Thoracic aorta (tissue), 2 donors: ENCODE measurements at regions not wholly inside any gene's neighbourhood (a gene's known extent, or its start where the extent isn't known, plus 50 kb on each side); places are given as distances from the start of the nearest gene placed in this dataset.

Experiments used
- ATAC-seq: fragments of 150-250 bp; one replicate; pipeline ENCODE4 v1.8.0; 2017; ENCODE audit warnings: low read depth; ENCODE audit not compliant: insufficient number of reproducible peaks, low FRiP score
- DNase-seq: peaks from one replicate; pipeline ENCODE4 v3.0.0-alpha.2; 2020; ENCODE audit warnings: low spot score
- H3K27ac ChIP-seq, 2 donors: fragments of 200-600 bp; sonication (generic); 1 replicate in 1 of 2; 2 replicates in 1 of 2; pipeline ENCODE4 v1.5.1; 2016; ENCODE audit warnings: mild to moderate bottlenecking in 2 of 2, moderate library complexity in 2 of 2
- H3K27me3 ChIP-seq: fragments of 200-600 bp; sonication (generic); replicated peaks from 2 replicates; pipeline ENCODE4 v1.6.0; 2016; ENCODE audit warnings: mild to moderate bottlenecking; ENCODE audit not compliant: insufficient read depth
- H3K36me3 ChIP-seq: fragments of 200-600 bp; sonication (generic); one replicate; pipeline ENCODE4 v1.5.1; 2016
- H3K4me1 ChIP-seq, 2 donors: fragments of 200-600 bp; sonication (generic); 1 replicate in 1 of 2; 2 replicates in 1 of 2; pipeline versions ENCODE4 v1.5.1 to v1.6.0; 2016; ENCODE audit warnings: low read depth in 2 of 2, mild to moderate bottlenecking in 1 of 2; ENCODE audit not compliant: control insufficient read depth in 1 of 2
- H3K4me3 ChIP-seq: fragments of 200-600 bp; sonication (generic); 2 replicates; pipeline ENCODE4 v1.5.1; 2016; ENCODE audit warnings: mild to moderate bottlenecking
- H3K9me3 ChIP-seq: fragments of 200-600 bp; sonication (generic); 2 replicates; pipeline ENCODE4 v1.5.1; 2016
- TF ChIP-seq, protein P1 (sequence below): fragments of 200-600 bp; sonication (generic); IDR thresholded peaks from one replicate; pipeline ENCODE4 v1.5.1; 2019; ENCODE audit warnings: antibody characterized with exemption

DNA sequence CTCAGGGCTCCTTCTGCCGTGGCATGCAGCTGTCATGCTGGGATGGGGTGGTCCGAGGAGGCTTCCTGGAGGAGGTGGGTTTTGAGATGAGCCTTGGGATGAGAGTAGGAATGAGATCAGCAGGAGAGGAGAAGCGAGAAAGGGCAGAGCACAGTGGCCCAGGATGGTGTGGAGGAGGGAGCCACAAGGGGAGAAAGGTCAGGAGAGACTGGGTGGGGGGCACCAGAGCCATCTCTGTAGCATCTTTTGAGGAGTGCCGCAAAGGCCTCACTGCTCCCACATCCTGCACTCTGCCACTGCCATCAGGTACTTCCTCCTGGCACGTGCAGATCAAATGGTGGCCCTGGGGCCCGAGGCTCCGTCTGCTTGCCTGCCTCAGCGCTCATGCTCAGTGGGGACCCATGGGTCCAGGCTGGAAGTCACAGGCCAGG lies 150.2 kb downstream of the MACROH2A1 start:
- TF ChIP-seq, protein P1, sequence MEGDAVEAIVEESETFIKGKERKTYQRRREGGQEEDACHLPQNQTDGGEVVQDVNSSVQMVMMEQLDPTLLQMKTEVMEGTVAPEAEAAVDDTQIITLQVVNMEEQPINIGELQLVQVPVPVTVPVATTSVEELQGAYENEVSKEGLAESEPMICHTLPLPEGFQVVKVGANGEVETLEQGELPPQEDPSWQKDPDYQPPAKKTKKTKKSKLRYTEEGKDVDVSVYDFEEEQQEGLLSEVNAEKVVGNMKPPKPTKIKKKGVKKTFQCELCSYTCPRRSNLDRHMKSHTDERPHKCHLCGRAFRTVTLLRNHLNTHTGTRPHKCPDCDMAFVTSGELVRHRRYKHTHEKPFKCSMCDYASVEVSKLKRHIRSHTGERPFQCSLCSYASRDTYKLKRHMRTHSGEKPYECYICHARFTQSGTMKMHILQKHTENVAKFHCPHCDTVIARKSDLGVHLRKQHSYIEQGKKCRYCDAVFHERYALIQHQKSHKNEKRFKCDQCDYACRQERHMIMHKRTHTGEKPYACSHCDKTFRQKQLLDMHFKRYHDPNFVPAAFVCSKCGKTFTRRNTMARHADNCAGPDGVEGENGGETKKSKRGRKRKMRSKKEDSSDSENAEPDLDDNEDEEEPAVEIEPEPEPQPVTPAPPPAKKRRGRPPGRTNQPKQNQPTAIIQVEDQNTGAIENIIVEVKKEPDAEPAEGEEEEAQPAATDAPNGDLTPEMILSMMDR = no peak
- H3K4me1 ChIP-seq = peaks cover 16 to 39% of the 10 kb centered on the region in 2 donors
- H3K4me3 ChIP-seq = no peak overlapping the region
- H3K27ac ChIP-seq = no peak overlapping the region
- no peaks in the 10 kb centered on the region for H3K9me3 ChIP-seq
- ATAC-seq = no peak
- H3K36me3 ChIP-seq = no peaks in the 10 kb centered on the region
- H3K27me3 ChIP-seq = no peaks in the 10 kb centered on the region
- no peak for DNase-seq

DNA sequence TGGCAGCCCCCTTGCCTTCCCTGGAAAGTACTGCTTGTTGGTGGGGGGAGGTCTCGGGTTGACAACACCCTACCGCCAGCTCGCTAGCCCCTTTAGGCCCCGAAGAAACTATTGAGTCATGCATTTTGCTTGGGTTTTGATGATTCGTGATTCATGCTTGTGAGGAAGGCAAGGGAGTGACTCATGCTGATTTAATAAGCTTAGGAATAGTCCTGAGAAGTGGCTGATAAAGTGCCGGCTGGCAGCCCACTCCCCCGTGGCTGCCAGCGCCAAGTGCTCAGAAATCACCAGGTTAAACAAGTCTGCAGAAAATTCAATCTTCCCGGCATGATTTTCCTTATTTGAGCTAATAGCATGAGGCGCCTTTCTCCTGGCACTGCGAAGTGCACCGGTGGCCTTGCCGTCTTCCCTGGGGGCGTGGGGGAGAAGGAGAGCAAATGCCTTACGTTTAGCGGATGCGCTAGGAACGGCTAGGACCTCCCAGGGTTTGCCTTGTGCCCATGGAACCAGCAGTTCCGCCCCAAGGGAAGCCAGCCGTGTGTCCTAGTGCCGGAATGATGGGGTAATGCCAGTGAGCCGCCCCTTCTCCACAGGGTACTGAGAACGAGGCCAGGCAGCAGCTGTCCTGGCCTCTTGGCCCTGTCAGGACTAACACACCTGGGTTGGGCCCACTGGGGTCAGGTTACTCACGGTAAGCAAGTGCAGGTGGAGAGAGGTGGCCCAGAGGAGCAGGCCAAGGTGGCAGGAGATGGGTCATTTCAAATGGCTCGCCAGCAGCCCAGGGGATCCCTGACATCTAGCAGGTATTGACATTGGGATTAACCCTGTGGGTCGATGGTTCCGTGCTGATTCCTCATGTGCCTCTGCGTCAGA lies 151.9 kb downstream of the MACROH2A1 start:
- TF ChIP-seq, protein P1 = no peak
- H3K27ac ChIP-seq = peak overlapping the region; percentile 73 to 94
- no peaks in the 10 kb centered on the region for H3K9me3 ChIP-seq
- peaks cover 28 to 55% of the 10 kb centered on the region in 2 donors for H3K4me1 ChIP-seq
- DNase-seq (no peak), ATAC-seq (peak; percentile 69)
- H3K4me3 ChIP-seq = peak overlapping the region; percentile 22
- H3K36me3 ChIP-seq = no peaks in the 10 kb centered on the region
- no peaks in the 10 kb centered on the region for H3K27me3 ChIP-seq

DNA sequence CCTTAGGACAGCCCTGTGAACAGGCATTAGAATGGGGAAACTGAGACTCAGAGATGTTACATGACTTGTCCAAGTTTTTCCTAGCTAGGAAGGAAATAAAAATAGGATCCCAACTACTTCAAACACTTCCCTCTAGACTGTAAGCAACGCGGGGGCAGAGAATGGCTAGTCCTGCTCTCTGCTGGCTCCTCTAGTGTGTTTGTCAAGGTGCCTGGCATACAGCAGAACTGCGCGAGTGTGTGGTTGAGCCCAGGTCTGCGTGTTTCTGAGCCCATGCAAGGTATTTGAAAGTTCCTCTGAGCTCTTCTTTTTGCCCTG lies 152.5 kb downstream of the MACROH2A1 start:
- peak overlapping the region; percentile 73 to 94 for H3K27ac ChIP-seq
- H3K27me3 ChIP-seq = no peaks in the 10 kb centered on the region
- DNase-seq (no peak), ATAC-seq (peak; percentile 12)
- H3K4me1 ChIP-seq = peaks cover 34 to 61% of the 10 kb centered on the region in 2 donors
- no peaks in the 10 kb centered on the region for H3K9me3 ChIP-seq
- H3K36me3 ChIP-seq = no peaks in the 10 kb centered on the region
- TF ChIP-seq, protein P1 = no peak
- peak overlapping the region; percentile 22 for H3K4me3 ChIP-seq

DNA sequence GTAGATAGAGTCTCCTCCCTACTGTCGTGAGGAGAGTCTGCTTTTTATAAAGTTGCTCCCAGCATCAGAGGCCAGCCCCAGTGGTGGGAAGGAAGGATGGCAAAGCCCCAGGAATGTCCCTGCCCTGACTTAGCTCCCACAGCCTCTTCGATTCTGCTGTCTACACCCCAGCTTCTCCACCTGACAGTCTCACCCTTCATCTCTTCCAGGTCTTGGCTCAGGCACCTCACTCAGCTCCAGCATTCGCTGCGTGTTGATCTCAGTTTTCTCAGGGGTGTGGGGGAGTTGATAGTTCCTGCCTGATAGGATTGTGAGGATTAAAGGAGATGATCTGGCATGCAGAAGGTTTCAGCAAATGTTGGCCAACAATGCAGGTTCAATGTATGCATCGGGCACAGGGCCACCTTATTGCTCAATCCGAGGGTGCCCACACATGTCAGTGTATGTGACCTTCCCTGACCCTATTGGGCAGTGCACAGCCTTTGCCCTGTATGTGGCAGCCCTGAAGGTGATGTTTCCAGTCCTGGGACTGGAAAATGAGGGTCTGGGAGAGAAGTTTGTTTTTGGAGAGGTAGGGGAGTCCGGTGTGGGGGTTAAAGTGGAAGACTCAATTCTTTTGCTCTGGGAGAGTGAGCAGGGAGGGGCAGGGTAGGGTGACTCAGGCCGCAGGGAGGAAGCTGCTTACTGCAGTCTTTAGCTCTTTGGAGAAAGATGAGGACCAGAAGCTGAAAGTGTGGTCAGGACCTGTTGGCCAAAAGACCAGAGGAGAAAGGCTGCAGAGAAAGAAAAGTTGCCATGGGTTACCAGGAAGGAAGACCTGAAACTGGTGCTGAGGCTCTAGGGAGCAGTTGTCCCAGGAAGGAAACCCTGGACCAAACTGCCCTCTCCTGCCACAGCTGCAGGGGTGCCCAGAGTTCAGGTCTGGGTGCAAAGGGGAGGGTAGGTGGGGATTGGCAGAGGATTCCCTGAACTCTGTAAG lies 153.2 kb downstream of the MACROH2A1 start:
- TF ChIP-seq, protein P1 = no peak
- Histone ChIP-seq H3K36me3 (no peaks in the 10 kb centered on the region), H3K4me3 (no peak overlapping the region), H3K4me1 (peaks cover 42 to 69% of the 10 kb centered on the region in 2 donors), H3K9me3 (no peaks in the 10 kb centered on the region), H3K27me3 (no peaks in the 10 kb centered on the region), H3K27ac (peak overlapping the region; percentile 73 to 94)
- ATAC-seq = no peak
- no peak for DNase-seq

DNA sequence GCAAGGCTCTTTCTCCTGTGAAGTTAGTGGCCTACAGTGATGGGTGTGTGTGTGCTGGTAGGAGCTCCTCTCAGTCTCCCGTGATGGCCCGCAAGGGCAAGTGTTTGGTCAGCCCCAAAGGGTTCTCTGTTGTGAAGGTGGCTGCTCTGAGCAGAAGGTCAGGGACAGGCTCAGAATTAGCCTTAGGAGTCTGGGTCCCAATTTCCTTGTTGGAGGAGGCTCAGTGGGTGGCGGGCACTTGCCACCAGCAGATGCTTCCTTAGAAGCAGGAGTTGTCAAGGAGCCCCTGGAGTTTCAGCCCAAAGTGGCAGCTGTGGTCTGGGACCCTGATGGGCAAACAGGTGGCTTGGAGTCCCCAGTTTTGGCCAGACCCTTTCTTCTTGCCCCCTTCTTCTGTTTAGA lies 154.4 kb downstream of the MACROH2A1 start:
- H3K4me1 ChIP-seq = peaks cover 54 to 81% of the 10 kb centered on the region in 2 donors
- ATAC-seq (no peak), DNase-seq (no peak)
- no peaks in the 10 kb centered on the region for H3K27me3 ChIP-seq
- peak overlapping the region; percentile 92 to 94 for H3K27ac ChIP-seq
- TF ChIP-seq, protein P1 = no peak
- no peaks in the 10 kb centered on the region for H3K36me3 ChIP-seq
- H3K4me3 ChIP-seq = no peak overlapping the region
- no peaks in the 10 kb centered on the region for H3K9me3 ChIP-seq
